Motor neuron (in vitro differentiated cells): ENCODE measurements at regions not wholly inside any gene's neighbourhood (a gene's known extent, or its start where the extent isn't known, plus 50 kb on each side); places are given as distances from the start of the nearest gene placed in this dataset.

ENCODE experiments used
- ATAC-seq, 8 experiments: fragments of 200-7000 bp; cut with Tn5 transposase; replicated peaks in 6 of 8; 2 replicates each; pipeline ENCODE4 v1.8.0; 2021; ENCODE audit warnings: mild to moderate bottlenecking in 8 of 8, moderate library complexity in 8 of 8
- H3K27ac ChIP-seq, 2 donors: fragments of 250-450 bp; sonication (Bioruptor Pico); 2 replicates each; pipeline ENCODE4 v1.9.0; 2021; ENCODE audit warnings: antibody characterized with exemption in 2 of 2, mild to moderate bottlenecking in 2 of 2, moderate library complexity in 1 of 2
- H3K4me1 ChIP-seq, 2 donors: fragments of 250-450 bp; sonication (Bioruptor Pico); replicated peaks in 1 of 2; 2 replicates each; pipeline ENCODE4 v1.6.1; 2021; ENCODE audit warnings: antibody characterized with exemption in 2 of 2, mild to moderate bottlenecking in 2 of 2, moderate library complexity in 1 of 2
- H3K4me3 ChIP-seq, 5 donors: fragments of 250-450 bp; sonication (Bioruptor Pico); 2 replicates each; pipeline ENCODE4 v1.9.0; 2021; ENCODE audit warnings: antibody characterized with exemption in 5 of 5, mild to moderate bottlenecking in 5 of 5, moderate library complexity in 4 of 5
- WGBS, 10 experiments: fragments of 450-650 bp; shearing (Covaris generic); methylation state at CpG; one replicate each; pipeline ENCODE4 v1.0.0; 2022; 5-methylcytosine and 5-hydroxymethylcytosine counted together
- in situ Hi-C, 9 experiments: fragments of 400-800 bp; cut with MboI; loops; one replicate each; pipeline ENCODE4 v1.15.0; 2021; ENCODE audit warnings: low sequenced_read_pairs in 9 of 9, low pct_unique_long_range_greater_than_20kb in 2 of 9; ENCODE audit not compliant: unreplicated experiment in 9 of 9

DNA sequence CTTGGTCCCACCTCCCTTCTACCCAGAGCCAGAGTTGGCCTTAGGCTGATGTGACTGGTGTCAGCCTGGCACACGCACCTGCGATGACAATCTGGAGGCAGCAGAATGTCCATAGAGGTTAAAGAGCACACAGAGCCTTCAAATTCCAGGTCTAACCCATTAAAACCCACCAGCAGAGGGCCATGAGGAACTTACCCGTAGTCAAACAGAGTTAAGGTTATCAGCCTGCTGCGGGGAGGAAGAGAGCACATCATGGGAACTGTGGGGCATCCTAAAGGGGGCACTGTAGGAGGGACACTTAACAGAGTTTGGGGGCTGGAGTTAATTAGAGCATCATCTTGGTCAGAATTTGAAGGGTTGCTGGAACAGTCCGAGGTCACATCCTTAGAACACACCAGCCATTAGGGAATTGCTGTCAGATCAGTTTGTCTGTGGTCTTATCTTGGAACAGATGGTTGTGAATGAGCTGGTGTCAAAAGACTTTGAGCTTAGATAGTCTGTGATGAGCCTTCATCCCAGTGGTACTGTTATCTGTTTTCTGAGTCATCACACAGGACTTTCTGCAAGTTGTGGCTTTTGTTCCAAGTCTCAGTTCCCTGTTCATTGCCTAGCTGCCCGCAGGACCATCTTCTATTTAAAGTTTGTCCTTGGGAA is 248.6 kb downstream of the LOXHD1 start:
- H3K4me1 ChIP-seq = peaks cover 18 to 34% of the 10 kb centered on the region in 2 donors
- peak in 1 of 8 experiments; percentile 36 for ATAC-seq
- no peak overlapping the region for H3K27ac ChIP-seq
- in situ Hi-C loops = no loop called here
- WGBS, 10 experiments = 0 to 100% (median 83%) methylated on average over 1 to 6 of the region's 6 CpGs; no CpG with 5 or more reads in 1 of the 10 experiments
- no peak overlapping the region for H3K4me3 ChIP-seq

DNA sequence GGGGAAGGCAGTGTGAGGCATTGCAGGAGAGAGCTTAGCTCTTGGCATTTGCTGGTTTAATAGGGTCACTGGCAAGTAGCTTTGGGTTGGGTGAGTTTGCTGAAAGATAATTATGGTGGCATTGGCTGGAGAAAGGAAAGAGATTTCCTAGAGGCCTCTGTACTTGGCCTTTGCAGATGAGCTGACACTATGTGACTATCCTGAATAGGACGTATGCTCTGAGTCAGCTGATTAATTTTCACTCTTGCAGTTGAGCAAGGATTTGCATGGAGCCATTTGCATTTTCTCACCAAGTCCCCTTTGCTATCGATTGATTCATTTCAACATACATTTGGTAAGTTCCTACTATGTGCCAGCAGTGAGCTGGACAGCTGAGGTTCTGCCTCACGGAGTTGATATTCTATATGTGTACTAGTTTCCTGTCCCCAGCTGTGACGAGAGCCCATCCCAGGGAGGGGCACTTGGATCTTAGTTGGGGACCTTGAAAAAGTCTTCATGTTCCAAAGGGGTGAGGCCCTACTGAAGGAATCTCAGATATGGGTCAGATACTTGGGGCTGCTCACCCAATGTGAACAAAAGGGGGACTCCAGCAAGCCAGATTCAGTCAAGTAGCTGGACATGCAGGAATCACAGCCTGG is 245.7 kb downstream of the LOXHD1 start:
- Histone ChIP-seq H3K4me1 (peaks cover 18 to 50% of the 10 kb centered on the region in 2 donors), H3K27ac (no peak overlapping the region), H3K4me3 (no peak overlapping the region)
- WGBS, 10 experiments = 0 to 97% (median 33%) methylated on average over 1 to 3 of the region's 4 CpGs; no CpG with 5 or more reads in 5 of the 10 experiments
- ATAC-seq = peak in 2 of 8 experiments; percentile 20 to 36
- in situ Hi-C loops = no loop called here

DNA sequence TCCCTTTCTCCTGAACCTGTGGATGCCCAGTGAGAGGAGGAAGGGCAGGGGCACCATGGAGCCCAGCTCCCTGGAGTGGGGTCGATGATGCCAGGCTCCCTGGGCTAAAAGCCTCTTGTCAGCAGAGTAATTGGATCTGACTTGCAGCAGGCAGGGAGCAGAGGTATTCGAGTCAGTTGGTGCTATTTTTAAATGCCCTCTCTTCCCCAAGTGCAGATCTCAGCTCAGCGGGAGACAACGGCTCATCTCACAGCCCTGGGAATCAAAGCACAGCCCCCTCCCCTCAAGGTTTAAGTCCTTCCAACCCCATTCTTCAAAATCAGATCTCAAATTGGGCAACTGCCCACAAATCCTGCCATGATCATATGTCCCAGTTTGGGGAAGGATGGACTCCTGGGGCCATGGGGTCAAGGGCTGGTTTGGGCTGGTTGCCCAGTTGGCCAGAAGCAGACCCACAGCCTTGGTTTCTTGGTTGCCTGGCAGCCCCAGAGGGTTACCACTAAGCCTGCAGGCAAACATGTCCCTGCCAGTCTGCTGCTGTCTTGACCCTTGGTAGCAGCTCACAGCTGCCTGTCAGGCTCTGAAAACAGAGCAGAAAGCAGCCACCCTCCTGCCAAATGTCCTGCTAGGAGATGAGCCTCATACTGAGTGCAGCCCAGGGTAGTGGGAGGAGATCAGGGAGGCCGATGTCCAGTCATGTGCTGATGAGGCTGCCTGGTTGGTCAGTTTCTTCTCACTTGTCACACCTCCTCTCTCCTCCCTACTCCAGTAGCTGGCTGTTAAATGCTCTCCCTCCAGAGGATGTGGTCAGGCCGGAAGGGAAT is 244.9 kb downstream of the LOXHD1 start:
- H3K4me1 ChIP-seq = peaks cover 21 to 53% of the 10 kb centered on the region in 2 donors
- in situ Hi-C loops = no loop called here
- no peak overlapping the region for H3K4me3 ChIP-seq
- WGBS, 10 experiments = 0 to 80% (median 12%) methylated on average over 1 to 3 of the region's 6 CpGs; no CpG with 5 or more reads in 5 of the 10 experiments
- ATAC-seq = peak; percentile 39 to 87 (median 83)
- no peak overlapping the region for H3K27ac ChIP-seq

DNA sequence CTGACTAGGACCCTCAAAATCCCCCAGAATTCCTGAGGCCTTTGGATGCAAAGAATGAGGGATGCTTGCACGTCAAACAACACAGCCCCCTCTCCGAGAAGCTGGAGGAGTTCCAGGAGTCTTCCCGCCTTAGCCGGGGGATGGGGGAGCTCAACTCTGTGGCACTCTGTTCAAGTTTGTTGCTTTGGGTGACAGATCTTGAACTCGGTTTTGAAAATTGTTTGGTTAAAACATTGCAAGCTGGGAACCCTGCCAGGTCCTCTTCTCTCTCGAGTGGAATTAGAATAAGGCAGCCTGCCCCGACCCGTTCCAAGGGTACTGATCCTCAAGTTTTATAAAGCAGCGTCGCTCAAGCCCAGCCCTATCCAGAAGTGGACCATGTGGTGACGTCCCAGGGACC is 244.1 kb downstream of the LOXHD1 start:
- peak in 1 of 8 experiments; percentile 1 for ATAC-seq
- Histone ChIP-seq H3K4me1 (peaks cover 21 to 53% of the 10 kb centered on the region in 2 donors), H3K27ac (no peak overlapping the region), H3K4me3 (no peak overlapping the region)
- in situ Hi-C loops = no loop called here
- 0 to 83% (median 75%) methylated on average over 1 to 6 of the region's 11 CpGs; no CpG with 5 or more reads in 4 of the 10 experiments for WGBS, 10 experiments

DNA sequence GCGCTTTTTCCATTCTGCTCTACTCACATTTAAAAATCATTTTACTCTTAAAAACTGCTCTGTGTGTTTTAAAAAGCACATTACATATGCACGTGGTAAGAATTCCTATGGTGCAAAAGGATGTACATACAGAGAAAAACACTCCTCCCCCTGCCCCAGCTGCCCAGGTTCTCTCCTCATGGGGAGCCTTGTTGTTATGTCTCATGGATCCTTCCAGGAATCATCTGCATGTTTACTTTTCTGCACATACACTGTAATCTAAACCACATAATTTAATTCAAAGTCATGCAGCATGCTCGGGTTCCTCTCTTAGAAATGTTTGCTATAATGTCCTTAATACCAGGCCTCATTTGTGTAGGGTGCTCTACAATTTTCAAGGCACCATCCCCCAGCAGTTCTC is 243.3 kb downstream of the LOXHD1 start:
- Histone ChIP-seq H3K27ac (no peak overlapping the region), H3K4me3 (no peak overlapping the region), H3K4me1 (peaks cover 21 to 56% of the 10 kb centered on the region in 2 donors)
- 0 to 100% (median 33%) methylated on average over 1 to 3 of the region's 3 CpGs; no CpG with 5 or more reads in 2 of the 10 experiments for WGBS, 10 experiments
- in situ Hi-C loops = no loop called here
- peak in 2 of 8 experiments; percentile 27 to 84 for ATAC-seq

DNA sequence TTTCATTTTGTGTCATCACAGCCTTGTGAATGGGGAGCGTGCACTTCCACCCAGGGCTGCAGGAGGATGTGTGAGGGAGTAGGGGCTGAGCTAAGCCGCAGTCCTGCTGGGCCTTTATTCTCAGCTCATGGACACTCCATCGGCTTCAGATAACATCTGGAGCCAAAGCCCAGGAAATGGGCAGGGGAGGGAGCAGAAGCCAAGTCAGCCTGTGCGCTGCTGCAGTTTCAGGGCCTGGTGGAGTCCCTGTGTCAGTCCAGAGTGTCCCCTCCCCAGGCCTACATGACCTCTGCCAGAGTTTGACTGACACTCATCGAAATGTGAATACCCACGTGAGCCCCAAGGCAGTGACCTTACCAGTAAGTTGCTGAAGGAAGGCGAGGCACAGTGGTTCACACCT is 242.2 kb downstream of the LOXHD1 start:
- H3K27ac ChIP-seq = no peak overlapping the region
- in situ Hi-C loops = no loop called here

DNA sequence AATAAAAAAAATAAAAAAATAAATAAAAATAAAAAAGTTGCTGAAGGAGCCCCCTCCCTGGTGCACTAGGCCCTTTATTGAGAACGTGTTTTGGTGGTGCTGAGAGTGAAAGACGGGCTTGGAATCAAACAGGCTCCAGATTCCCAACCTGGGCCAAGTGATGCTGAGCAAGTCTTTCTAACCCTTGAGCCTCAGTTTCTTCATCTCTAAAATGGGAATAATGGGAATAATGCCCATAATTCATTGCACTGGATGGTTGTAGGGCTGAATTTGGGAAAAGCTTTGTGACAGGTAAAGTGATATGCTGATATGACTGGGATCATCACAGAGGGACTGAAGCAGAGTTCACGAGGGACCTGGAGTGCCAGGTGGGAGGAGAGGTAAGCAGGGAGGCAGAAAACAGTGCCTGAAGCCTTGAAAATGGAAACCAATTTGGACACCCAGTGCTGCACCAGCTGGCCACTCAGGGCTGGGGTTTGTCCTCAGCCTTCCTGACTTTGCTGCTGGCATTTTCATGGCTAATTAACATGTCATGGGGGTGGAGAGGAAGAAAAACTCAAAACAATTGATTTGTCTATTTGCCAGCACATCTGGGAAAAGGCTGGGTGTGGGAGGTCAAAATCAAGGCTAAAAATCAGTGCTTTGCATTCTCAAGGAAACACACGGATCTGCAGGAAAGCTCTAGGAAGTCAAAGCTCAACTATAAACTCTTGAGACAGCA is 241.3 kb downstream of the LOXHD1 start:
- Histone ChIP-seq H3K27ac (no peak overlapping the region), H3K4me3 (no peak overlapping the region), H3K4me1 (peaks cover 23 to 61% of the 10 kb centered on the region in 2 donors)
- WGBS, 10 experiments = 0 to 100% (median 87%) methylated on average over 1 to 4 of the region's 4 CpGs
- in situ Hi-C loops = no loop called here
- ATAC-seq = peak in 2 of 8 experiments; percentile 24 to 46

More for the DNA sequence above, 242.2 kb downstream of the LOXHD1 start:
- Histone ChIP-seq H3K4me3 (no peak overlapping the region), H3K4me1 (peaks cover 28 to 65% of the 10 kb centered on the region in 2 donors)
- no peak for ATAC-seq
- 20 to 100% (median 24%) methylated on average over 1 to 3 of the region's 7 CpGs; no CpG with 5 or more reads in 4 of the 10 experiments for WGBS, 10 experiments

DNA sequence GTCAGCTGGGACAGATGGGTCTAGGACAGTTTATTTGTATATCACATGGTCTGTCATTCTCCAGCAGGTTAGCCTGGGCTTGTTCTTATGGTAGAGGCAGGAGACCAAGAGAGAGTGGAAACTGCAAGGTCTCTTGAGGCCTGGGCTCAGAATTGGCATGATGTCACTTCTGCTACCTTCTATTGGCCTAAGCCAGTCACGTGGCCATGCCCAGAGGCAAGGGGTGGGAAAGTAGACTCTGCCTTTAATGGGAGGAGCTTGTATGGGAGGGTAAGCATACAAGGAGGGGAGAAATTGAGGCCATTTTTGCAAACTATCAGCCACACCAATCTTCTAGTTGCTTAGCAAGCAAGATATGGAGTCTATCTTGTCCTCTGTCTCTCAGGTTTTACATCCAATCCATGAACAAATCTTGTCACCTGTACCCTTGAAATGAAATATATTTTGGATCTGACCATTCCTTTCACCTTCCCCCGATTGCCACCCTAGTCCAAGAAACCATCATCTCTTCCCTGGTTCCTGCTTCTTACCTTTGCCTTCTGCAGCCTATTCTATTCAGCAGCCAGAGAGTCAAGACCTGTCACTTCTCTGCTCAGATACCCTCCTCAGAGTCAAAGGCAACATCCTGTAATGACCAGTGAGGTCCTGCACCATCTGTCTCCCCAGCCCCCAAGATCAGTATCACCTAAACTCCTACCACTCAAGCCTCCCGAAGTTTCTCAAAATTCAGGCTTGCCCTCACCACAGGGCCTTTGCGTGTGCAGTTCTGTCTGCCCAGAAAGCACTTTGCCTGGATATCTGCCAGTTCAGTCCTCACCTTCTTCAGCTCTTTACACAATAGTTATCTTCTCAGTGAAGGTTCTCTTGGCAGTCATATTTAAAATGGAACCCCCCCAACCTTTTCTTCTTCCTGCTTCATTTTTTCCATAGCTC is 240.0 kb downstream of the LOXHD1 start:
- in situ Hi-C loops = no loop called here
- peak; percentile 22 to 82 (median 53) for ATAC-seq
- Histone ChIP-seq H3K4me1 (peaks cover 16 to 48% of the 10 kb centered on the region in 2 donors), H3K27ac (no peak overlapping the region), H3K4me3 (no peak overlapping the region)
- WGBS, 10 experiments = 0 to 94% (median 82%) methylated on average over 1 to 4 of the region's 4 CpGs; no CpG with 5 or more reads in 1 of the 10 experiments

DNA sequence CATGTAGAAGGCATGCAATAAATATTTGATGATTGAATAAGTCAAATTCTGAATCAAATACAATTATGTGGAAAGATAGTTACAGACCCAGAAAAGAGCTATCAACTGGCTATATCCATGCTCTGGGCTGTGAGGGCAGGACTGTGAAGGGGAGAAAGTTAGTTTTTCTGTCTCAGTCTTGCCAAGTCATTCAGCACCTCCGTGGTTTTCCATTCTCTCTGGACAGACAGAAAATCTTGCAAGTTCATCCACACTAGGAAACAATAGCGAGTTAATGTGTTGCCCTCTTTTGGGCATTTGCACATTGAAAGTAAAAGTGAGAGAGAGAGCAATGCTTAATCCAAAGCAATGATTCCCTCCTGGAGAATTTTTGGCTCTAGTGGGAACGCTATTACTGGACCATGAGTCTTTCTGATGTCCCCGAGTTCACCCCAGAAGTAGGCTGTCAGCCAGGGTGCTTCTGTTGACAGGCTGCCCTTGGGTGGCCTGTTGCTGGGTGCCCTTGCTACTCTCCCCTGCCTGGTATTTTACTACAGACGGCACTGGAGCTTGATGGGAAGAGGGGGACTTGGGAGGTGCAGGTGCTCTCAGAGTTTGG is 238.3 kb downstream of the LOXHD1 start:
- peak in 3 of 8 experiments; percentile 11 to 62 (median 12) for ATAC-seq
- no peak overlapping the region for H3K27ac ChIP-seq

DNA sequence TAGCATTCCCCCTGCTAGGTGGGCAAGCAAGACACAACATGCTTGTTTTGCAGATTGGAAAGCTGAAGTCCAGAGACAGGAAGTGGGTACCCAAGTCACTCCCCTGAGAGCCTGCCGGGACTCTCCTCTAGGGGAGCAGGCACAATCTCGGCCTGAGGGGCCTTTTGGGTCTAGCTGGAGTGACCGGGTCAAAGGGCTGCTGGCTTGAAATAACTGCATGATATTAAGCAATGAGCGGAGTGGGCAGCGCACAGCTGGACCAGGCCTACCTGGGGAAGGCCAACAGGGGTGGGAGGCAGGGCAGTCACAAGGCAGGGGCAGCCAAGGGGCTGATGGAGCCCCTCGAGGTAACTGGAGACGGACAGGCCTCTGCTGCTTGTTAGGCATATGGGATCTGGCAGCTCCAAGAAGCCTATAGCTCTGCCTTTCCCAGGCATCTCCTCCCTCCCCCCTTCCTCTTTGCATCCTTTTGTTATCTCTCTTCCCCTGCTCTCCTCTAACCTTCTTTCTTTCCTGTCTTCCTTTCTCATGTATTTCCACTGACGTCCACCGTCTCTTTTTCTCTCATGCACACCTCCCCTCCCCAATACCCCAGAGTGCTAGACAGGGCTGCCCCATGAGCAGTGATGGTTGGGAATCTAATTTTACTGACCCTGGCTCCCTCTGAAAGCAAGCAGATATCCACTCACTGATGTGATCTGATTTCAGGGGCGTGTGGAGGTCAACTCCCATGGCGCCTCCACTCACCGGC is 237.5 kb downstream of the LOXHD1 start:
- ATAC-seq = peak in 1 of 8 experiments; percentile 12
- 49 to 100% (median 72%) methylated on average over 1 to 7 of the region's 12 CpGs; no CpG with 5 or more reads in 2 of the 10 experiments for WGBS, 10 experiments
- in situ Hi-C loops = no loop called here
- peak overlapping the region; percentile 37 to 53 for H3K27ac ChIP-seq
- peaks cover 14 to 28% of the 10 kb centered on the region in 2 donors for H3K4me1 ChIP-seq
- H3K4me3 ChIP-seq = no peak overlapping the region

More for the DNA sequence above, 238.3 kb downstream of the LOXHD1 start:
- in situ Hi-C loops = no loop called here
- Histone ChIP-seq H3K4me1 (peaks cover 14 to 36% of the 10 kb centered on the region in 2 donors), H3K4me3 (no peak overlapping the region)
- 0 to 83% (median 48%) methylated on average over 1 to 4 of the region's 5 CpGs; no CpG with 5 or more reads in 2 of the 10 experiments for WGBS, 10 experiments
